GM06990 (cell line): ENCODE measurements at regions not wholly inside any gene's neighbourhood (a gene's known extent, or its start where the extent isn't known, plus 50 kb on each side); places are given as distances from the start of the nearest gene placed in this dataset.

ENCODE experiments used
- DNase-seq: peaks from one replicate; pipeline ENCODE4 v3.0.0-alpha.2; 2011; ENCODE audit not compliant: insufficient read length; ENCODE audit errors: extremely low read depth
- H3K27me3 ChIP-seq: replicated peaks from 2 replicates; pipeline ENCODE4 v1.6.0; 2011; ENCODE audit warnings: low read length; ENCODE audit not compliant: control insufficient read depth, insufficient read depth
- H3K36me3 ChIP-seq: 2 replicates; pipeline ENCODE4 v1.5.1; 2011; ENCODE audit warnings: low read length; ENCODE audit not compliant: control insufficient read depth, insufficient read depth
- H3K4me3 ChIP-seq: replicated peaks from 2 replicates; pipeline ENCODE4 v1.5.1; 2011; ENCODE audit warnings: low read depth, mild to moderate bottlenecking, control low read depth, low read length
- CTCF ChIP-seq: IDR thresholded peaks from 2 replicates; pipeline ENCODE4 v1.5.1; 2011; ENCODE audit warnings: low read length, control low read depth, mild to moderate bottlenecking, inconsistent platforms; ENCODE audit not compliant: insufficient read depth, poor library complexity, severe bottlenecking

- peak overlapping the region; percentile 4; the same call in 1 of the 2 replicates for H3K4me3 ChIP-seq
- no peak for TF ChIP-seq CTCF
- no peaks in the 10 kb centered on the region for H3K27me3 ChIP-seq
- DNase-seq, result peak; percentile 35
- no peaks in the 10 kb centered on the region for H3K36me3 ChIP-seq
These were observed 89.2 kb upstream of the CXCR4 start for GRCh38 chr2:136207030-136207623.

DNA sequence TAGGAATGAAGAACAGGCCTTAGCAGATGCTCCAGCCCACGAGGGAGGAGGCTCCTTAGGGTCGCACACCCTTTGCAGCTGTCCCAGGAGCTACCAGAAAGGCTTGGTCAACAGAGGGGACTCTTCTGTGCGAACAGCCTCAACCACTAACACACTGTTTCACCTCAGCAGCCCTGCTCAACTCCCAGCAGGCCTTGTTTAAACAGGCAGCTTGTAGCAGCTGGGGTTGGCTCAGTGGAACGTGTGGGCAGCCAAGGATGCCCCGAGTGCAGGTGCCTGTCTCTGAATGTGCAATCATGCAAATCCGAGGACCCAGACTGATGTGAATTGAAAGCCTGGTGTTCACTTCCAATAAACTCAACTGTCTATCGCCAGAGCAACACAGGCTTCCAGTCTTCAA lies 88.7 kb upstream of the CXCR4 start:
- no peak overlapping the region for H3K4me3 ChIP-seq
- no peaks in the 10 kb centered on the region for H3K36me3 ChIP-seq
- no peak for TF ChIP-seq CTCF
- peak; percentile 82 for DNase-seq
- H3K27me3 ChIP-seq, result no peaks in the 10 kb centered on the region

- no peak overlapping the region for H3K4me3 ChIP-seq
- H3K27me3 ChIP-seq, result no peaks in the 10 kb centered on the region
- TF ChIP-seq CTCF, result no peak
- no peak for DNase-seq
- H3K36me3 ChIP-seq, result no peaks in the 10 kb centered on the region
These were observed 87.7 kb upstream of the CXCR4 start for GRCh38 chr2:136205615-136206014.

- no peak for TF ChIP-seq CTCF
- no peaks in the 10 kb centered on the region for H3K27me3 ChIP-seq
- no peaks in the 10 kb centered on the region for H3K36me3 ChIP-seq
- H3K4me3 ChIP-seq, result no peak overlapping the region
- no peak for DNase-seq
These were observed 87.0 kb upstream of the CXCR4 start for GRCh38 chr2:136204971-136205370.

DNA sequence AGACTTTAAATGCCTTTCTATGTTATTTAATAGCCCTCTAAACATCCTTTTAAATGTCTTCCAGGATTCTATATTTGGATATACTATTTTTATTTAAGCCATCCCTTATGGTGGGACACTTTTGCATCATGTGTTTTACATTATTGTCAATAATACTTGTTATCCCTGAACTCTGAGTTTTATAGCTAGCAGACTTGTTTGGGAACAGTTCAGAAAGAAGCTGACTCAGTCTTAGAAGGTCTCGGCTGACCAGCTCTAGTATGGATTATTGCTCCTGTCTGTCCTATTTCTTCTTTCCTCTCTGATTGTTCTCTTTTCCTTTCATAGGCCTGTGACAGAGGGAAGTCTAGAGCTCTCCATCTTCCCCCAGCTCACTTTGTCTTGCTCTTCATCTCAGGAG lies 77.3 kb upstream of the CXCR4 start:
- no peak for TF ChIP-seq CTCF
- DNase-seq, result no peak
- Histone ChIP-seq H3K27me3 (no peaks in the 10 kb centered on the region), H3K36me3 (no peaks in the 10 kb centered on the region), H3K4me3 (no peak overlapping the region)

- TF ChIP-seq CTCF, result no peak
- no peak for DNase-seq
- Histone ChIP-seq H3K27me3 (no peaks in the 10 kb centered on the region), H3K36me3 (no peaks in the 10 kb centered on the region), H3K4me3 (no peak overlapping the region)
These were observed 73.1 kb upstream of the CXCR4 start for GRCh38 chr2:136191041-136191440.
